ENCODE measurements at regions not wholly inside any gene's neighbourhood (a gene's known extent, or its start where the extent isn't known, plus 50 kb on each side); places are given as distances from the start of the nearest gene placed in this dataset.

GRCh38 chr7:41051062-41051461 is 651.8 kb downstream of the INHBA start:
- no peak for DNase-seq
- Mint-ChIP-seq H3K9me3 (peaks cover 2% of the 10 kb centered on the region), H3K36me3 (ENCODE audit: insufficient read depth) (no peaks in the 10 kb centered on the region), H3K4me3 (no peak overlapping the region), H3K27me3 (ENCODE audit: low read depth) (no peaks in the 10 kb centered on the region), H3K4me1 (ENCODE audit: low read depth) (no peaks in the 10 kb centered on the region)
- ATAC-seq: no peak

GRCh38 chr7:41048771-41049170 is 654.1 kb downstream of the INHBA start:
- H3K9me3 Mint-ChIP-seq: peaks cover 10% of the 10 kb centered on the region
- H3K4me1 Mint-ChIP-seq (ENCODE audit: low read depth): no peaks in the 10 kb centered on the region
- no peak for DNase-seq
- no peak overlapping the region for H3K4me3 Mint-ChIP-seq
- no peaks in the 10 kb centered on the region for H3K36me3 Mint-ChIP-seq (ENCODE audit: insufficient read depth)
- H3K27me3 Mint-ChIP-seq (ENCODE audit: low read depth): no peaks in the 10 kb centered on the region
- ATAC-seq: no peak

- DNase-seq (no peak), ATAC-seq (no peak)
- Mint-ChIP-seq H3K4me1 (ENCODE audit: low read depth) (no peaks in the 10 kb centered on the region), H3K9me3 (peaks cover 14% of the 10 kb centered on the region), H3K36me3 (ENCODE audit: insufficient read depth) (no peaks in the 10 kb centered on the region), H3K27me3 (ENCODE audit: low read depth) (no peaks in the 10 kb centered on the region), H3K4me3 (no peak overlapping the region)
Measured at GRCh38 chr7:41047789-41048191, 655.1 kb downstream of the INHBA start.

- peaks cover 17% of the 10 kb centered on the region for H3K9me3 Mint-ChIP-seq
- DNase-seq (no peak), ATAC-seq (no peak)
- no peaks in the 10 kb centered on the region for H3K36me3 Mint-ChIP-seq (ENCODE audit: insufficient read depth)
- no peaks in the 10 kb centered on the region for H3K4me1 Mint-ChIP-seq (ENCODE audit: low read depth)
- H3K4me3 Mint-ChIP-seq: no peak overlapping the region
- H3K27me3 Mint-ChIP-seq (ENCODE audit: low read depth): no peaks in the 10 kb centered on the region
Measured at GRCh38 chr7:41047211-41047610, 655.7 kb downstream of the INHBA start.

- DNase-seq (no peak), ATAC-seq (no peak)
- Mint-ChIP-seq H3K27me3 (ENCODE audit: low read depth) (no peaks in the 10 kb centered on the region), H3K9me3 (peaks cover 18% of the 10 kb centered on the region), H3K4me3 (no peak overlapping the region), H3K36me3 (ENCODE audit: insufficient read depth) (no peaks in the 10 kb centered on the region), H3K4me1 (ENCODE audit: low read depth) (no peaks in the 10 kb centered on the region)
Measured at GRCh38 chr7:41046776-41047175, 656.1 kb downstream of the INHBA start.

- ATAC-seq (no peak), DNase-seq (no peak)
- Mint-ChIP-seq H3K36me3 (ENCODE audit: insufficient read depth) (no peaks in the 10 kb centered on the region), H3K4me3 (no peak overlapping the region), H3K9me3 (peaks cover 18% of the 10 kb centered on the region), H3K27me3 (ENCODE audit: low read depth) (no peaks in the 10 kb centered on the region), H3K4me1 (ENCODE audit: low read depth) (no peaks in the 10 kb centered on the region)
Measured at GRCh38 chr7:41046221-41046761, 656.6 kb downstream of the INHBA start.

- H3K9me3 Mint-ChIP-seq: peaks cover 18% of the 10 kb centered on the region
- H3K4me1 Mint-ChIP-seq (ENCODE audit: low read depth): no peaks in the 10 kb centered on the region
- DNase-seq: no peak
- H3K36me3 Mint-ChIP-seq (ENCODE audit: insufficient read depth): no peaks in the 10 kb centered on the region
- no peaks in the 10 kb centered on the region for H3K27me3 Mint-ChIP-seq (ENCODE audit: low read depth)
- no peak overlapping the region for H3K4me3 Mint-ChIP-seq
- no peak for ATAC-seq
Measured at GRCh38 chr7:41045556-41046123, 657.2 kb downstream of the INHBA start.

GRCh38 chr7:41039981-41040380 is 662.9 kb downstream of the INHBA start:
- Mint-ChIP-seq H3K27me3 (ENCODE audit: low read depth) (no peaks in the 10 kb centered on the region), H3K4me1 (ENCODE audit: low read depth) (no peaks in the 10 kb centered on the region), H3K4me3 (no peak overlapping the region), H3K36me3 (ENCODE audit: insufficient read depth) (no peaks in the 10 kb centered on the region), H3K9me3 (peaks cover 14% of the 10 kb centered on the region)
- ATAC-seq: no peak
- no peak for DNase-seq

GRCh38 chr7:41039386-41039953 is 663.4 kb downstream of the INHBA start:
- DNase-seq: no peak
- peaks cover 9% of the 10 kb centered on the region for H3K9me3 Mint-ChIP-seq
- no peak for ATAC-seq
- H3K4me1 Mint-ChIP-seq (ENCODE audit: low read depth): no peaks in the 10 kb centered on the region
- no peaks in the 10 kb centered on the region for H3K27me3 Mint-ChIP-seq (ENCODE audit: low read depth)
- H3K4me3 Mint-ChIP-seq: no peak overlapping the region
- H3K36me3 Mint-ChIP-seq (ENCODE audit: insufficient read depth): no peaks in the 10 kb centered on the region

GRCh38 chr7:41038211-41038610 is 664.7 kb downstream of the INHBA start:
- Mint-ChIP-seq H3K36me3 (ENCODE audit: insufficient read depth) (no peaks in the 10 kb centered on the region), H3K4me1 (ENCODE audit: low read depth) (no peaks in the 10 kb centered on the region), H3K9me3 (peaks cover 4% of the 10 kb centered on the region), H3K4me3 (no peak overlapping the region), H3K27me3 (ENCODE audit: low read depth) (no peaks in the 10 kb centered on the region)
- DNase-seq (no peak), ATAC-seq (no peak)

- ATAC-seq (no peak), DNase-seq (no peak)
- Mint-ChIP-seq H3K4me3 (no peak overlapping the region), H3K9me3 (peaks cover 4% of the 10 kb centered on the region), H3K27me3 (ENCODE audit: low read depth) (no peaks in the 10 kb centered on the region), H3K4me1 (ENCODE audit: low read depth) (no peaks in the 10 kb centered on the region), H3K36me3 (ENCODE audit: insufficient read depth) (no peaks in the 10 kb centered on the region)
Measured at GRCh38 chr7:41037691-41038090, 665.2 kb downstream of the INHBA start.

- ATAC-seq (no peak), DNase-seq (no peak)
- Mint-ChIP-seq H3K36me3 (ENCODE audit: insufficient read depth) (no peaks in the 10 kb centered on the region), H3K27me3 (ENCODE audit: low read depth) (no peaks in the 10 kb centered on the region), H3K9me3 (no peaks in the 10 kb centered on the region), H3K4me3 (no peak overlapping the region), H3K4me1 (ENCODE audit: low read depth) (no peaks in the 10 kb centered on the region)
Measured at GRCh38 chr7:41035794-41036193, 667.1 kb downstream of the INHBA start.

GRCh38 chr7:41033500-41033899 is 669.4 kb downstream of the INHBA start:
- DNase-seq (no peak), ATAC-seq (no peak)
- peaks cover 3% of the 10 kb centered on the region for H3K9me3 Mint-ChIP-seq
- no peaks in the 10 kb centered on the region for H3K36me3 Mint-ChIP-seq (ENCODE audit: insufficient read depth)
- H3K4me1 Mint-ChIP-seq (ENCODE audit: low read depth): no peaks in the 10 kb centered on the region
- no peak overlapping the region for H3K4me3 Mint-ChIP-seq
- no peaks in the 10 kb centered on the region for H3K27me3 Mint-ChIP-seq (ENCODE audit: low read depth)

- Mint-ChIP-seq H3K36me3 (ENCODE audit: insufficient read depth) (no peaks in the 10 kb centered on the region), H3K4me3 (no peak overlapping the region), H3K9me3 (peaks cover 3% of the 10 kb centered on the region), H3K27me3 (ENCODE audit: low read depth) (no peaks in the 10 kb centered on the region), H3K4me1 (ENCODE audit: low read depth) (no peaks in the 10 kb centered on the region)
- ATAC-seq: no peak
- no peak for DNase-seq
Measured at GRCh38 chr7:41030673-41031072, 672.2 kb downstream of the INHBA start.

- Mint-ChIP-seq H3K4me3 (no peak overlapping the region), H3K27me3 (ENCODE audit: low read depth) (no peaks in the 10 kb centered on the region), H3K4me1 (ENCODE audit: low read depth) (no peaks in the 10 kb centered on the region), H3K36me3 (ENCODE audit: insufficient read depth) (no peaks in the 10 kb centered on the region), H3K9me3 (peaks cover 3% of the 10 kb centered on the region)
- ATAC-seq (peak in 1 of 2 donors; percentile 37), DNase-seq (no peak)
Measured at GRCh38 chr7:41029072-41029499, 673.8 kb downstream of the INHBA start.

Data from activated T-cell treated with anti-CD3 and anti-CD28 coated beads, Interleukin-2, amount 50 U/mL, for 4 hours (primary cell).